Activated naive CD4-positive, alpha-beta T cell treated with anti-CD3 and anti-CD28 coated beads, Interleukin-2, amount 50 U/mL, for 72 hours (primary cell): ENCODE measurements at regions not wholly inside any gene's neighbourhood (a gene's known extent, or its start where the extent isn't known, plus 50 kb on each side); places are given as distances from the start of the nearest gene placed in this dataset.
A peak's percentile ranks its signal among the peaks of the same experiment; 100 is the strongest.
"Not testable (repeated sequence)": the region's sequence is repeated elsewhere in the genome, so short reads cannot be mapped to it uniquely, and the experiment has no call there.

Source experiments
- ATAC-seq, 2 donors: fragments of 150-1000 bp; cut with Tn5 transposase; 2 replicates each; pipeline ENCODE4 v1.10.0; 2021; ENCODE audit warnings: mild to moderate bottlenecking in 2 of 2, moderate library complexity in 2 of 2
- DNase-seq, 2 donors: peaks; one replicate each; pipeline ENCODE4 v3.0.0; 2021 to 2022; ENCODE audit warnings: low spot score in 2 of 2
- H3K27ac Mint-ChIP-seq, 2 donors: one replicate each; pipeline ENCODE4 v1.8.0; 2022; ENCODE audit warnings: mild to moderate bottlenecking in 2 of 2, mixed read lengths in 2 of 2
- H3K36me3 Mint-ChIP-seq, 2 donors: one replicate each; pipeline ENCODE4 v1.8.0; 2022; ENCODE audit warnings: mixed read lengths in 2 of 2
- H3K9me3 Mint-ChIP-seq, 2 donors: one replicate each; pipeline ENCODE4 v1.8.0; 2022; ENCODE audit warnings: mixed read lengths in 2 of 2

DNA sequence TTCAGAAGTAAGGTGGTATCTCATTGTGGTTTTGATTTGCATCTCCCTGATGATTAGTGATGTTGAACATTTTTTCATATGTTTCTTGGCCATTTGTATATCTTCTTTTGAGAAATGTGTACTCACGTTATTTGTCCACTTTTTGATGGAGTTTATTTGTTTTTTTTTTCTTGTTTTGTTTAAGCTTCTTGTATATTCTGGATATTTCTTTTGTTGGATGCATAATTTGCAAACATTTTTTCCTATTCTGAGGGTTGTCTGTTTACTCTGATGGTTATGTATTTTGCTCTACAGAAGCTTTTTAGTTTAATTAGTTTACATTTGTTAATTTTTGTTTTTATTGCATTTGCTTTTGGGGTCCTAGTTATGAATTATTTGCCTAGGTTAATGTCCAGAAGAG lies 927.4 kb upstream of the LRFN5 start:
- Mint-ChIP-seq H3K36me3 (no peaks in the 10 kb centered on the region), H3K9me3 (peaks cover 0 to 9% of the 10 kb centered on the region in 2 donors), H3K27ac (no peak overlapping the region)
- ATAC-seq, result no peak
- DNase-seq, result no peak

DNA sequence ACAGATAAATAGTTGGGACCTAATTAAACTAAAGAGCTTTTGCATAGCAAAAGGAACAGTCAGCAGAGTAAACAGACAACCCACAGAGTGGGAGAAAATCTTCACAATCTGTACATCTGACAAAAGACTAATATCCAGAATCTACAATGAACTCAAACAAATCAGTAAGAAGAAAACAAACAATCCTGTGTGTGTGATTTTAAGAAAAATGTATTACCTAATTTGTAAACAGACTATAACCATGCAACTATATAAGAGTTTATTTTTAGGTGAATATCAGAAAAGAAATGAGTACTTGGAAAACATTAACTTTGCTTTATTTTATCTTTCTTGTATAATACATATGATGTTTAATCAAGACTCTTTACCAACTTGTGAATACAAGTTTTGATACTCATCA lies 929.5 kb upstream of the LRFN5 start:
- not testable (repeated sequence) for ATAC-seq, H3K27ac Mint-ChIP-seq, H3K36me3 Mint-ChIP-seq, DNase-seq, H3K9me3 Mint-ChIP-seq

DNA sequence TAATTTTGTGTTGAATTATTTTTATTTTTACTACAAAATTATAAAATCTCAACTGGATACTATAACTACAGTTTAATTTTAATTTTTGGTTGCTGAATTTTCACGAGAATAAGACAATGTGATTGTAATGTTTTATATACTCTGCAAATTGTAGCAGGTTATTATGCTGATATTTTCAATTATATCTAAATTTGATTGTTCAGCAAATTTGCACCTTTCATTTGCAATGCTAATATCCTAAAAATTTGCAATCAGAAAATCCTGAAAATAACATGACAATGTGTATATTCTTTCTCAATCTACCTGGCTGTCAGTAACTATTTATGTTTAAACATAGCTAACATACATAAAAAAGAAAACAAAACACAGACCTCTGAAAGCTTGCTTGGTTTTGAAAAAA lies 932.2 kb upstream of the LRFN5 start:
- Mint-ChIP-seq H3K27ac (no peak overlapping the region), H3K36me3 (no peaks in the 10 kb centered on the region), H3K9me3 (peaks cover 0 to 6% of the 10 kb centered on the region in 2 donors)
- ATAC-seq (no peak), DNase-seq (no peak)

DNA sequence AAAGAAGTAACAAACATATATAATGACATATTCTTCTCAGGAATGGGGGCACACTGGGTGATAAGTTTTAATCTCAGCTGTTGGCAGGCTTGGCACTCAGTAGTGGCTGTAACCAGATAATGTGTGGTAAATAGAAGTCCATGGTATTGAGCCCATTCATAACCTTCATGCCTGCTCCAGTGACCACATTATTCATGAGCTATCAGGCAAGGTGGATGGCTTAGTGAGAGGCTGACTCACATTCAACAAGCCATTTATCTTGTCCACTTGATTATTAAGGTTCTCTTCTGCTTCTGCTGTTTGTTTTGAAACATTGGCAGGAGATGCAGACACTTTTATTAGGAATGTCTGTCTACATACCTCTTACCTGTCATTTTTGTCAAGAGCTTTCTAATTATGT lies 950.4 kb upstream of the LRFN5 start:
- no peaks in the 10 kb centered on the region for H3K9me3 Mint-ChIP-seq
- ATAC-seq (no peak), DNase-seq (no peak)
- H3K36me3 Mint-ChIP-seq, result no peaks in the 10 kb centered on the region
- H3K27ac Mint-ChIP-seq, result no peak overlapping the region

DNA sequence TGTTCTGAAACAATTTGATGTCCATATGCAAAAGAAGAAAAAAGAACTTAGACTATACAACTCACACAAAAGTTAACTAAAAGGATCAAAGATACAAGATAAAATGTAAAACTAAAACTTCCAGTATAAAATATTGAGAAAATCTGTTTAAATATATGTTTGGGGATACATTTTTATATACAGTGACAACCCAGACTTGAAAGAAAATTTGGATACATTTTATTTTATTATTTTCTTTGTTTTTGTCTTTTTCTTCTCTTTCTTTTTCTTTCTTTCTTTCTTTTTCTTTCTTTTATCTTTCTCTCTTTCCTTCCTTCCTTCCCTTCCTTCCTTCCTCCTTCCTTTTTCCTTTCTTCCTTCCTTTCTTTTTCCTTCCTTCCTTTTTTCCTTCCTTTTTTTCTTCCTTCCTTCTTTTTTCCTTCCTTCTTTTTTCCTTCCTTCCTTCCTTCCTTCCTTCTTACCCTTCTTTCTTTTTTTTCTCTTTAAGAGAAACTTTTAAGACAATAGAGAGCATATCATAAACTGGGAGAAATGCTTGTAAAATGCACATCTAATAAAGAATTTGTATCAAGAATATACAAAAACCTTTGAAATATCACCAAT lies 954.5 kb upstream of the LRFN5 start:
- DNase-seq (no peak), ATAC-seq (no peak)
- H3K27ac Mint-ChIP-seq, result no peak overlapping the region
- no peaks in the 10 kb centered on the region for H3K9me3 Mint-ChIP-seq
- H3K36me3 Mint-ChIP-seq, result no peaks in the 10 kb centered on the region

DNA sequence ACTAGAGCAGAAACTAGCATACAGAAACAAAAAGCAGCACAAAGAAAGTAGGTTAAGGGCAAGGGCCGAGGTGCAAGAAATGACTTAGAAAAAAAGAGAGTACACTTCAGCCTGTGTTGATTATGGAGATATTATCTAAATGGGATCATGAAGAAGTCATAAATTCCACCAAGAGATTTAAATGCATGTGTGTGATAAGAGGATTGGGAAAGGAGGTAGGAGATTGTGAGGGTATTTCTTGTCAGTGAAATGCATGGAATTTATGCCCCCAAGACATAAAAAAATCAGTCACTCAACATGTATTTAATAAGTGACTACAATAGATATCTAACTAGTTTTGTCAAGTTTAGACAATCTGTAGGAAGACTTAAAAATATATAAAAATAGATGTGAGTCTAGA lies 976.2 kb upstream of the LRFN5 start:
- no peak for ATAC-seq
- no peak for DNase-seq
- Mint-ChIP-seq H3K27ac (no peak overlapping the region), H3K36me3 (no peaks in the 10 kb centered on the region), H3K9me3 (no peaks in the 10 kb centered on the region)

DNA sequence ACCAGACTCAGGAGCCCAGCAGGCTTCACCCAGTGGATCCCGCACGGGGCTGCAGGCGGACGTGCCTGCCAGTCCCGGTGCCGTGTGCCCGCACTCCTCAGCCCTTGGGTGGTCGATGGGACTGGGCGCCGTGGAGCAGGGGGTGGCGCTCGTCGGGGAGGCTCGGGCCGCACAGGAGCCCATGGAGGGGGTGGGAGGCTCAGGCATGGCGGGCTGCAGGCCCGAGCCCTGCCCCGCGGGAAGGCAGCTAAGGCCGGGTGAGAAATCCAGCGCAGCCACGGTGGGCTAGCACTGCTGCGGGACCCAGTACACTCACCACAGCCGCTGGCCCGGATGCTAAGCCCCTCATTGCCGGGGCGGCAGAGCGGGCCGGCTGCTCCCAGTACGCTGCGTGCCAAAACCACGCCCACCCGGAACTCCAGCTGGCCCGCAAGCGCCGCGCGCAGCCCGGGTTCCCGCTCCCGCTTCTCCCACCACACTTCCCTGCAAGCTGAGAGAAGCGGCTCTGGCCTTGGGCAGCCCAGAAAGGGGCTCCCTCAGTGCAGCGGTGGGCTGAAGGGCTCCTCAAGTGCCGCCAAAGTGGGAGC lies 977.0 kb upstream of the LRFN5 start:
- H3K27ac Mint-ChIP-seq, H3K9me3 Mint-ChIP-seq, DNase-seq, ATAC-seq, H3K36me3 Mint-ChIP-seq: not testable (repeated sequence)

DNA sequence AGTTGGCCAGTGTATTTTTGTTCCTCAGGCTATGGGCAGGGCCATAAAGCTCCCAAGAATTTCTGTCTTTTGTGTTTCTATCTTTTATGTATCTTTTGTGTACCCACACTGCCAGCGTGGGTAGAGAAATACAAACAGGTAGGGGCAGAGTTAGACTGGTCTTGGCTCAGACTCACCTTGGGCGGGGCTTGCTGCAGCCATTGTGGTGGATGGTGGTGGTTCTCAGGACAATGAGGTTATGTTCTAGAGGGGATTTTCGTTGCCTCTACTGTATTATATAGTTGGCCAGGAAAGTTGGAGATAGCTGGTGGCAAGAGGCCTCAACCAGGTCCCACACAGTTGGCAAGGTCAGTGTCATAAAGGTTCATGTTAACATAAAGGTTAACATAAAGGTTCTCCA lies 977.5 kb upstream of the LRFN5 start:
- ATAC-seq (no peak), DNase-seq (no peak)
- no peak overlapping the region for H3K27ac Mint-ChIP-seq
- no peaks in the 10 kb centered on the region for H3K9me3 Mint-ChIP-seq
- H3K36me3 Mint-ChIP-seq, result no peaks in the 10 kb centered on the region

DNA sequence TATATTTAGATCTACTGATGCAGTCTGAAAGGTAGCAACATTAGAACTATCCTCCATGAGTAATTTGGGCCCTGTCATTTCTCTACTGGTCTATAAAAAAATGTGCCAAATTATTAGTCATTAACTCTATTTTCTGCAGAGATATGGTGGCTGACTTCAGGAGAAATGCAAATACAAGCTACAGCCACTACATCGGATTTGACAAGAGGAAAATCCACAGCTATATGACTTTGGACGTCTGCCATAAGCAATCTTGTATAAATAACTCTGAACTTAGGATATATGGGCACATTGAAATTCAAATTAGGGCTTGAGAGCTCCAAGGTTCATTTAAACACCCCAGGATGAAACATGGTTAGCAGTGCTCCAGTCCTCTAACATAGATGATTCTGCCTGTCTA lies 983.0 kb upstream of the LRFN5 start:
- ATAC-seq, result no peak

DNA sequence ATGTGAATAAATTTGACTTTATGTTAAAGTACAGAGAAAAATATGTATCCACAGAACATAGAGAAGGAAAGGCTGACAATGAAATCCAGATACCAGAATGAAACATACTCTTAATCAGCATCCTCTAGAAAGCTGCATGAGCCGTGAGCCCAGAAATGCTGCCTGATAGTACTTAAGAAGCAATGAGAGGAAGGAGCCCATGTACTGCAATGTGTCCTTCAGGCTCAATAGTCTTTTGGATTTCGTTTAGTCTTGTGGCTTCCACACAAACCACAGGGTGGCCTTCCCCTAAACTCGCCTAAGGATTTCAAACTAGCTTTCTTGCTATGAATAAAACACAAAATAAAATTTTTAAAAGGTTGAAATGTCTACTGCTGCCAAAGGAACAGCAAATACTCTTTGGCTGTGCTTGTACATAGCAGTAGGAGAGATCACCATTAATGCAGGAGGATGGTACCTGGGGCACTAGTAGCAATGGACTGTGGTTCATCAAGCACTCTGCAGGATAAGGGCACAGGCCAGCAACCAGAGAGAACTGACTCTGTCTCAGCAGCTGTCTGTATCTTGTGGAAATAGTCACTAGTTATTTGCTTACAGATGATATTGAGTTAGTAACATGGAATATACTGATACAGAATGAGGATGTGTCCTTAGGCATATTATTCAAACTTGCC lies 988.3 kb upstream of the LRFN5 start:
- Mint-ChIP-seq H3K36me3 (no peaks in the 10 kb centered on the region), H3K9me3 (no peaks in the 10 kb centered on the region), H3K27ac (no peak overlapping the region)
- DNase-seq (no peak), ATAC-seq (no peak)

More for the DNA sequence above, 983.0 kb upstream of the LRFN5 start:
- H3K27ac Mint-ChIP-seq, result no peak overlapping the region
- no peak for DNase-seq
- no peaks in the 10 kb centered on the region for H3K9me3 Mint-ChIP-seq
- H3K36me3 Mint-ChIP-seq, result no peaks in the 10 kb centered on the region

DNA sequence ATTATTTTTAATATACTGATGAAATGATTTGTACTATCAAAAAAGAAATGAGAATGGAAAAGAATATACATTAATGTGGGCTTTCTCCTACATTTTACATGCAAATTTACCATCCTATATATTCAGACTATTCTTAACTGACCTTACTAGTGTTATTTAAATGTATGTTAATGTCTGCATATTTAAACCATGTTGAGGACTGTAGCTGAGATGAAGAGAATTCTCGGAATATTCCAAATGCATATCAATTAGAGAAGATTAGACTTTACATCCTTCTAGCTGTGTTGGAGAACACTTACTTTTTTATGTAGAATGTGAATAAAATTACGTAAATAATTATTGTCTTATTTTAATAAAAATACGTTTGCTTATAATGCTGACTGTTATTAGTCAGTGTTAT lies 990.1 kb upstream of the LRFN5 start:
- Mint-ChIP-seq H3K27ac (no peak overlapping the region), H3K36me3 (no peaks in the 10 kb centered on the region), H3K9me3 (no peaks in the 10 kb centered on the region)
- DNase-seq (no peak), ATAC-seq (no peak)

DNA sequence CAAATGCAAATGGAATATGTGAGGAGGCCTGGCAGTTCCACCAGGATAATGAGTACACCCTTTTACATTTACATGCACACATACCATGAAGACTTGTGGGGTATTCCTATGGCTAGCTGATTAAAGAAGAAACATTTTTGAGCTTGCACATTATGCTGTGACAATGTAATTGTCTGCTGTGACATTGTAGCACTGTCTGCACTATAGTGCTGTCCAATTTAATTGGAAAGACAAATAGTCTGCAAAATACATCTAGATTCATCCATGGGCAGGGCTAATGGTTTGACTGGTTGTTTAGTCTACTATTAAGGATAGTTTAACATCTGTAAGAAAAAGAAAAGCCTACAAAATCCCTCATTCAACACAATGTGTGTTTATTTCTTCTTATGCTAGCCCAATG lies 1005.6 kb upstream of the LRFN5 start:
- Mint-ChIP-seq H3K36me3 (peaks cover 0 to under 1% of the 10 kb centered on the region in 2 donors), H3K9me3 (no peaks in the 10 kb centered on the region), H3K27ac (no peak overlapping the region)
- ATAC-seq (no peak), DNase-seq (no peak)

DNA sequence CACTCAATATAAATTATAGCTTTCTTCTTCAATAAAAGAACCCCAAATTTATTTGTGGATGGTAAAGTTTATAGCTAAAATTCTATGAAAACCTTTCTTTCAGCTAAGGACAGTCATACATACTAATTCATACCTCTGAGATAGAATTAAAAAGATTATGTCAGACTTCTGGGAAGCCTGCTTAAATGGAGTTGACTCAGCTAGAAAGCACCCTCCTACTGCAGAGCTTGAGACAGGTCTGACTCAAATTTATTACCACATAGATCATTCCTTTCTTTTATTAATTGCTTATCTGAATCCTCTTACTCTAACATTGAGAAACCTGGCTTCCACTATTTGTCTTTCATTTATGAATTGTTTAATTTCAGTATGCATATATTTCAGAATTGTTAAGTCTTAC lies 1007.0 kb upstream of the LRFN5 start:
- H3K27ac Mint-ChIP-seq, result peak overlapping the region in 1 of 2 donors; percentile 85
- no peaks in the 10 kb centered on the region for H3K9me3 Mint-ChIP-seq
- ATAC-seq (no peak), DNase-seq (no peak)
- H3K36me3 Mint-ChIP-seq, result no peaks in the 10 kb centered on the region

DNA sequence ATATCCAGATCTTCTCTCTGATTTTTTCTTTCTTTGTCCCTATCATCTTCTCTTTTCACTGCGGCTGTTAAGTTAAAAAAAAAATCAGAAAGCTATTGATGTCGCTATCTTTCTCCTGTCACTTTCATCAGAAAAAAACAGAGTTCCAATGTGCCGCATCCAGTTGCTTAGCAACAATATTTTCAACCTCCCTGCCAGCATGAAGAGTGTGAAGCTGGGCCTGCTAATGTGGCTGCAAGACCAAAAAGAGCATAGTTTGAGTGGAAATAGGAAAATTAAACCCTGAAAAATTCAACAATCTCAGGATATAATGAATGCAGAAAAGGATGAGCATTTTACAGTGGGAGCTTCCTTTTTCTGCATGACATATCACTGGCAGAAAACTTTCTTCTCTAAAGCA lies 1025.4 kb upstream of the LRFN5 start:
- Mint-ChIP-seq H3K9me3 (no peaks in the 10 kb centered on the region), H3K36me3 (no peaks in the 10 kb centered on the region), H3K27ac (no peak overlapping the region)
- ATAC-seq (no peak), DNase-seq (no peak)

DNA sequence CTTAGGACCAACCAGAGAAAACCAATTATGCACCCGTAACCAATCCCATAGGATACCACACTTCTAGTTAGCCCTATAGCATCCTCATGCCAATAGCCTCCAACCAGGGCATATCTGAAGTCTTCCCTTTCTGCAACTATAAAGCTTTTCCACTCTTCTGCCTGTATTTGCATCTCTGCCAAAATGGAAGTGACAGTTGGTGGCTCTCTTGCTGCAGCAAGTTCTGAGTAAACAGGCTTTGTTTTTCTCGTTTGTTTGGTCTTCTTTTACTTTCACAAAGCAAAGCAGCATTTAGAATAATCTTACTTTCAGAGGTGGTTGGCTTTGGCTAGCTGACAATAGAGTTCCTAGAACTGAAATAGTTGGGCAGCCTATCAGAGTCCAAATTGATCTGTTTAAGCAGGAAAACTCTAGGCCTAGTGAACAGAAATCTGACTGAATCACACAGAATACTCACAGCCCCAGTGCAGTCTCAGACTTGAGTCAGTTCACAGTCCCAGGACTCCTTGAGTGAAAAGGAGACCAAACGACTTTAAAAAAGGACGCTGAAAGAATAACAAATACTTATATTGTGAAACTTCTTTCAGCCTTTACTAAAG lies 1029.7 kb upstream of the LRFN5 start:
- peaks cover 0 to 5% of the 10 kb centered on the region in 2 donors for H3K36me3 Mint-ChIP-seq
- H3K9me3 Mint-ChIP-seq, result peaks cover 5% of the 10 kb centered on the region in 2 donors
- no peak for ATAC-seq
- DNase-seq, result no peak
- no peak overlapping the region for H3K27ac Mint-ChIP-seq

DNA sequence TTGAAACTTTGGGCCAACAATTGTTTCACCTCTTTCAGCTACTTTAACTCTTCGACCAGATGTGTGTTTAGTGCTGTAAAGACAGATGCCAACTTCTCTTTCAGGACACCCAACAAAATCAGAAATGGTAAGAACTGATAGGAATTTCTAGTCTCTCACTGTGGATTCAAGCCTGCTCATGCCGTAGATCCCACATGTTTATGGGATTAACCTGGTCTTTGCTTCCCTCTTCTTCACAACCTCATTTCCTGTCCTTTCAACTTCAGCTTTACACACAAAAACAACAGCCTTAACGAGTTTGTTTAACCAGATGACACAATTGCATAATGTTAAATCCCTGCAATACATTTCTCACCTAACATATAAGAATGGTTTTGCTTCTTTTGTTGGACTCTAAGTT lies 1031.9 kb upstream of the LRFN5 start:
- Mint-ChIP-seq H3K36me3 (peaks cover 0 to 5% of the 10 kb centered on the region in 2 donors), H3K9me3 (peaks cover 5% of the 10 kb centered on the region in 2 donors), H3K27ac (no peak overlapping the region)
- DNase-seq (no peak), ATAC-seq (no peak)

DNA sequence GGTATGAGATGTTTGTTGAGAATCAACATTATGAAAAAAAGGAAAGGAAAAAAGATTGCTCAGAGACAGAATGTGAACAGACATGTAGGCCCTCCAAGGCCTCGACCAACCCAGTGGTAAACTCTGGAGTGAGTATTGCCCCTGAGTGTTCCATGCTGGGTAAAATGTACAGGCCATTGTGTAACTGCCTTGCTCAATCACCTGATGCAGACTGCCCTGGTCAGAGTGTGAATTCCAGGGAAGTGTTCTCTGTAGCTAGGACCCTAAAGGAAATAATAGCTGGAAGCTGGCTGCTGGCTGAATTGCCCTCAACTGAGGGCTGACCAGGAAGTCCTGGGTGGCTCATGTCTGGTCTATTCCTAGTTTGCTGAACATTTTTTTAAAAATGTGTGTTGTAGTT lies 1081.4 kb upstream of the LRFN5 start:
- DNase-seq, result no peak
- ATAC-seq, result no peak
- Mint-ChIP-seq H3K9me3 (no peaks in the 10 kb centered on the region), H3K36me3 (no peaks in the 10 kb centered on the region), H3K27ac (no peak overlapping the region)

DNA sequence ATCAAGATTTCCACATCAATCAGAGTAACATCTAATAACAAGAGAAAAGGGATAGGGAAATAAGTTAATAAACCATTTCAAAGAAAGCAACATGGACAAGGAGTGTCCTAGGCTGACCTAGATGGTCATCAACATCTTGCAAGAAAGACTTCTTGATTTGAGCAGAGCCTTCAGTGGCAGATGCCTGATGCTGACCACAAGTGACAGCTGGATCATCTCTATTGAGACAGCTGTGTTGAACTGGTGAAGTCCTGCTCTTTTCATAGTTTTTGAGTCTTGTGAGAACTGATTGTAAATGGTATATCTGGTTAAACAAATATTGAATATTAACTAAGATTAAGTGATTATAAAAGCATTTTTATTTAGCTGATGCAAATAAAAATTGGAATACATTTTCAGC lies 1083.6 kb upstream of the LRFN5 start:
- Mint-ChIP-seq H3K9me3 (no peaks in the 10 kb centered on the region), H3K27ac (no peak overlapping the region), H3K36me3 (no peaks in the 10 kb centered on the region)
- no peak for ATAC-seq
- no peak for DNase-seq
